Spleen (tissue), 11 donors: ENCODE measurements at regions not wholly inside any gene's neighbourhood (a gene's known extent, or its start where the extent isn't known, plus 50 kb on each side); places are given as distances from the start of the nearest gene placed in this dataset.

Source experiments
- DNase-seq: peaks from one replicate; pipeline ENCODE4 v3.0.0-alpha.2; 2020
- H3K27ac ChIP-seq, 8 donors: fragments of 200-600 bp; sonication (generic) in 7 of 8; 1 replicate in 4 of 8; 2 replicates in 4 of 8; pipeline versions ENCODE4 v1.5.0 to v1.8.0; 2016 to 2021; ENCODE audit warnings: inconsistent platforms in 4 of 8, mild to moderate bottlenecking in 4 of 8, moderate library complexity in 1 of 8
- H3K27me3 ChIP-seq, 7 donors: fragments of 200-600 bp; sonication (generic) in 6 of 7; replicated peaks in 1 of 7; 1 replicate in 4 of 7; 2 replicates in 3 of 7; pipeline versions ENCODE4 v1.5.0 to v1.8.0; 2016 to 2021; ENCODE audit warnings: inconsistent platforms in 3 of 7, mild to moderate bottlenecking in 1 of 7
- H3K36me3 ChIP-seq, 6 donors: fragments of 200-600 bp; sonication (generic) in 5 of 6; 1 replicate in 4 of 6; 2 replicates in 2 of 6; pipeline versions ENCODE4 v1.5.0 to v1.8.0; 2016 to 2021; ENCODE audit warnings: inconsistent platforms in 2 of 6
- H3K4me1 ChIP-seq, 6 donors: fragments of 200-600 bp; sonication (generic) in 5 of 6; 1 replicate in 3 of 6; 2 replicates in 3 of 6; pipeline versions ENCODE4 v1.5.0 to v1.8.0; 2016 to 2021; ENCODE audit warnings: inconsistent platforms in 3 of 6
- H3K4me3 ChIP-seq, 8 donors: fragments of 200-600 bp; sonication (generic) in 7 of 8; 1 replicate in 4 of 8; 2 replicates in 4 of 8; pipeline versions ENCODE4 v1.5.0 to v1.8.0; 2016 to 2021; ENCODE audit warnings: inconsistent platforms in 4 of 8, mild to moderate bottlenecking in 4 of 8, moderate library complexity in 2 of 8
- H3K9me3 ChIP-seq, 8 donors: fragments of 200-600 bp; sonication (generic) in 7 of 8; 1 replicate in 4 of 8; 2 replicates in 4 of 8; pipeline versions ENCODE4 v1.5.0 to v1.8.0; 2016 to 2021; ENCODE audit warnings: inconsistent platforms in 4 of 8
- POLR2A ChIP-seq, 3 donors: fragments of 450-650 bp; IDR thresholded peaks; one replicate each; pipeline ENCODE4 v1.5.1; 2017; ENCODE audit warnings: antibody characterized with exemption in 3 of 3, mild to moderate bottlenecking in 1 of 3
- POLR2AphosphoS5 ChIP-seq, 3 donors: sonication (generic); formaldehyde crosslinking; IDR thresholded peaks; one replicate each; pipeline ENCODE4 v1.5.1; 2017; ENCODE audit warnings: antibody characterized with exemption in 3 of 3
- WGBS, 5 donors: extraction: QIAGEN DNeasy Blood & Tissue Kit in 3 of 5; methylation state at CpG; one replicate each; pipeline versions ENCODE4 v1.1.5 to v1.1.7; 2013 to 2018; 5-methylcytosine and 5-hydroxymethylcytosine counted together
- intact Hi-C: fragments of 100-400 bp; cut with DNase I; formaldehyde crosslinking; loops from one replicate; pipeline ENCODE4 v1.15.0; 2023; ENCODE audit warnings: low total_unique reads
- TF ChIP-seq, protein P1 (sequence below), 11 experiments: fragments of 200-600 bp in 7 of 11; fragments of 450-650 bp in 4 of 11; sonication (generic) in 4 of 11; IDR thresholded peaks in 8 of 11; conservative IDR thresholded peaks in 3 of 11; 1 replicate in 7 of 11; 2 replicates in 4 of 11; pipeline versions ENCODE4 v1.4.0 to v1.8.0; 2016 to 2021; ENCODE audit warnings: antibody characterized with exemption in 11 of 11, inconsistent platforms in 4 of 11, mild to moderate bottlenecking in 1 of 11
- donor health status: healthy with polysubstance abuse.
- donor health status: DM: no; HTN: no; CAD: no; lungs with moderate emphysema.
- donor health status: DM: no; HTN: no; CAD: no.
- donor health status: Bipolar disorder and iron deficiency.
- donor health status: healthy.
- donor health status: DM: no; HTN: no; CAD: no.
- donor health status: DM: yes; HTN: yes; CAD: no.

DNA sequence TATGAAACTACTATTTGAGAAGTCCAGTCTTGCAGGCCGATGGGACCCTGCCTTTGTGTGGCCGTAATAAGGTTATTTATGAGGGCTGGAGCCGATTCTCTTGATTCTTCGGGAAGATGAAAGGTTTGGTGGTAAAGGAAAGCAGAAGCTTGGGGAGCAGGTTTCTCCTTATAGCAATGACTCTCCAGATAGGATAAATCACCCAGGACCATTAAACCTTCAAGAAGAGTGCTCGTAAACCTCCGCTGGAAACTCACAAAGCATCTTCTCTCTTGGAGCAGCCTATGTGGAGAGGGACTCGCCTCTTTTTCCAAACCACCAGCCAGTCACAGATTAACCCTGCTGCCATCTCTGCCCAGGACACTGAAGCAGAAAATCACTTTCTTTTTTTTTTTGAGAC is 69.6 kb upstream of the SALL4 start:
- no peaks in the 10 kb centered on the region for H3K9me3 ChIP-seq
- H3K36me3 ChIP-seq: no peaks in the 10 kb centered on the region
- peaks cover 0 to 4% (median 0%) of the 10 kb centered on the region in 7 donors for H3K27me3 ChIP-seq
- no peak for TF ChIP-seq POLR2AphosphoS5 (IDR thresholded peaks at IDR 0.05)
- TF ChIP-seq, protein P1, sequence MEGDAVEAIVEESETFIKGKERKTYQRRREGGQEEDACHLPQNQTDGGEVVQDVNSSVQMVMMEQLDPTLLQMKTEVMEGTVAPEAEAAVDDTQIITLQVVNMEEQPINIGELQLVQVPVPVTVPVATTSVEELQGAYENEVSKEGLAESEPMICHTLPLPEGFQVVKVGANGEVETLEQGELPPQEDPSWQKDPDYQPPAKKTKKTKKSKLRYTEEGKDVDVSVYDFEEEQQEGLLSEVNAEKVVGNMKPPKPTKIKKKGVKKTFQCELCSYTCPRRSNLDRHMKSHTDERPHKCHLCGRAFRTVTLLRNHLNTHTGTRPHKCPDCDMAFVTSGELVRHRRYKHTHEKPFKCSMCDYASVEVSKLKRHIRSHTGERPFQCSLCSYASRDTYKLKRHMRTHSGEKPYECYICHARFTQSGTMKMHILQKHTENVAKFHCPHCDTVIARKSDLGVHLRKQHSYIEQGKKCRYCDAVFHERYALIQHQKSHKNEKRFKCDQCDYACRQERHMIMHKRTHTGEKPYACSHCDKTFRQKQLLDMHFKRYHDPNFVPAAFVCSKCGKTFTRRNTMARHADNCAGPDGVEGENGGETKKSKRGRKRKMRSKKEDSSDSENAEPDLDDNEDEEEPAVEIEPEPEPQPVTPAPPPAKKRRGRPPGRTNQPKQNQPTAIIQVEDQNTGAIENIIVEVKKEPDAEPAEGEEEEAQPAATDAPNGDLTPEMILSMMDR (IDR thresholded peaks at IDR 0.05 in 8 of 11, conservative IDR thresholded peaks at IDR 0.05 in 3 of 11): no peak
- no peak for TF ChIP-seq POLR2A (IDR thresholded peaks at IDR 0.05)
- intact Hi-C loops: no loop called here
- no peak overlapping the region for H3K27ac ChIP-seq
- H3K4me1 ChIP-seq: no peaks in the 10 kb centered on the region
- 61 to 76% (median 65%) methylated on average over 7 of the region's 7 CpGs for WGBS, 5 donors
- DNase-seq: no peak
- no peak overlapping the region for H3K4me3 ChIP-seq

DNA sequence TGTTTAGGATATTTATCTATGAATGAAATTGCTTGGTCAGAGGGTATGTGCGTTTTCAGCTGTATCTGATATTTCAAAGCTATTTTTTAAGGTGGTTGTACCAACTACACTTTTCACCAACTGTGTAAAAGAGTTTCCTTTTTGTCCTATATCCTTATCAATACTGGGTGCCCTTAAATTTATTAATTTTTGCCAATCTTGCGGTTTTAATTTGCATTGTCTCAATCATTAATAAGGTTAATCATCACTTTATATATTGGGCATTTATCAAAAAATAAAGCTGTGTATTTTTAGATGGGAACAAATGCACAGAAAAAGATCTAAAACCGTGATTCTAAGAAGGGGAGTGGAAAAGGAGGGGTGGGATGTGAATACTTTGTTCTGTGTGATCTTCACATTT is 66.7 kb upstream of the SALL4 start:
- intact Hi-C loops: no loop called here
- Histone ChIP-seq H3K9me3 (no peaks in the 10 kb centered on the region), H3K4me3 (no peak overlapping the region), H3K36me3 (no peaks in the 10 kb centered on the region), H3K27me3 (peaks cover 0 to 4% (median 0%) of the 10 kb centered on the region in 7 donors), H3K4me1 (no peaks in the 10 kb centered on the region), H3K27ac (no peak overlapping the region)
- WGBS, 5 donors: 81 to 90% (median 86%) methylated on average over 3 of the region's 3 CpGs
- no peak for DNase-seq
- no peak for TF ChIP-seq POLR2AphosphoS5 (IDR thresholded peaks at IDR 0.05)
- no peak for TF ChIP-seq POLR2A (IDR thresholded peaks at IDR 0.05)
- TF ChIP-seq, protein P1 (IDR thresholded peaks at IDR 0.05 in 8 of 11, conservative IDR thresholded peaks at IDR 0.05 in 3 of 11): no peak

DNA sequence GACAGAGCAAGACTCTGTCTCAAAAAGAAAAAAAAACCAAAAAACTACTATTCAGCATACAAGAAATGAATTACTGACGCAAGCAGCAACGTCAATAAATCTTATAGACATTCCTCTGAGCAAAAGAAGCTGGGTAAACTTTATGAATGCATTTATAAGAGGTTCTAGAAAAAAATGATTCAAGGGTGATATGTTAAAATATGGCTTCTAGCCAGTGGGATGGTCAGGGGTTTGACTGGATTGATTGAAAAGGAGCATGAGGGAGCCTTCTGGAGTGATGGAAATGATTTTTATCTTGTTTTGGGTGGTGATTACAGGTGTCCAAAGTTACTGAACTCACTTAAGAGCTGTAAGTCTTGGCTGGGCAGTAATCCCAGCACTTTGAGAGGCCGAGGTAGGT is 64.9 kb upstream of the SALL4 start:
- Histone ChIP-seq H3K27ac (no peak overlapping the region), H3K9me3 (no peaks in the 10 kb centered on the region), H3K27me3 (peaks cover 0 to 2% (median 0%) of the 10 kb centered on the region in 7 donors), H3K4me3 (no peak overlapping the region), H3K4me1 (no peaks in the 10 kb centered on the region), H3K36me3 (no peaks in the 10 kb centered on the region)
- no peak for DNase-seq
- TF ChIP-seq POLR2A (IDR thresholded peaks at IDR 0.05) (no peak), POLR2AphosphoS5 (IDR thresholded peaks at IDR 0.05) (no peak)
- TF ChIP-seq, protein P1 (IDR thresholded peaks at IDR 0.05 in 8 of 11, conservative IDR thresholded peaks at IDR 0.05 in 3 of 11): no peak
- 74 to 84% (median 76%) methylated on average over 3 of the region's 3 CpGs for WGBS, 5 donors
- intact Hi-C loops: no loop called here

DNA sequence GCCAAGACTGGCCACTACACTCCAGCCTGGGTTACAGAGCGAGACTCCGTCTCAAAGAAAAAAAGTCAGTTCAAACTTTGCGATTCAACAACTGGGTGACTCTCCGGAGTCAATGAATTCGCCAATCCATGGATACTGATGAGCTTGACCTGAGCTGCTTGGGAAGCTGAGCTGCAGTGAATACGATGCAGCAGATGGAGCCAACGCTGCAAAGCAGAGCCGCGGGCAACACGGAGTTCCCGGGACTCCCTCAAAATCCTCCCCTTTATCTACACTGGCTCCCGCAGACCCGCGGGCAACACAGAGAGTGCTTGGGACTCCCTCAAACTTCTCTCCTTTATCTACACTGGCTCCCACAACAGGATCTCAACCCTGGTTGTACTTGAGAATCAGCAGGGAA is 62.6 kb upstream of the SALL4 start:
- intact Hi-C loops: no loop called here
- no peaks in the 10 kb centered on the region for H3K4me1 ChIP-seq
- WGBS, 5 donors: 87 to 95% (median 93%) methylated on average over 14 of the region's 14 CpGs
- TF ChIP-seq POLR2A (IDR thresholded peaks at IDR 0.05) (no peak), POLR2AphosphoS5 (IDR thresholded peaks at IDR 0.05) (no peak)
- TF ChIP-seq, protein P1 (IDR thresholded peaks at IDR 0.05 in 8 of 11, conservative IDR thresholded peaks at IDR 0.05 in 3 of 11): no peak
- no peak for DNase-seq
- peaks cover 0 to 7% (median 0%) of the 10 kb centered on the region in 7 donors for H3K27me3 ChIP-seq
- no peak overlapping the region for H3K4me3 ChIP-seq
- H3K27ac ChIP-seq: no peak overlapping the region
- H3K36me3 ChIP-seq: no peaks in the 10 kb centered on the region
- H3K9me3 ChIP-seq: no peaks in the 10 kb centered on the region
